Astrocyte (in vitro differentiated cells and primary cell): ENCODE measurements at regions not wholly inside any gene's neighbourhood (a gene's known extent, or its start where the extent isn't known, plus 50 kb on each side); places are given as distances from the start of the nearest gene placed in this dataset.

Source experiments
- EZH2 ChIP-seq: IDR thresholded peaks from 2 replicates; pipeline ENCODE4 v1.6.1; 2012; ENCODE audit warnings: mild to moderate bottlenecking, low read length, inconsistent platforms; ENCODE audit not compliant: insufficient read depth
- TF ChIP-seq, protein P1 (sequence below): IDR thresholded peaks from 2 replicates; pipeline ENCODE4 v1.5.1; 2011; ENCODE audit warnings: low read depth, mild to moderate bottlenecking, inconsistent platforms, low read length, moderate library complexity; ENCODE audit not compliant: insufficient read depth

GRCh38 chr18:73707035-73707434 is 440.6 kb downstream of the FBXO15 start:
- TF ChIP-seq, protein P1, sequence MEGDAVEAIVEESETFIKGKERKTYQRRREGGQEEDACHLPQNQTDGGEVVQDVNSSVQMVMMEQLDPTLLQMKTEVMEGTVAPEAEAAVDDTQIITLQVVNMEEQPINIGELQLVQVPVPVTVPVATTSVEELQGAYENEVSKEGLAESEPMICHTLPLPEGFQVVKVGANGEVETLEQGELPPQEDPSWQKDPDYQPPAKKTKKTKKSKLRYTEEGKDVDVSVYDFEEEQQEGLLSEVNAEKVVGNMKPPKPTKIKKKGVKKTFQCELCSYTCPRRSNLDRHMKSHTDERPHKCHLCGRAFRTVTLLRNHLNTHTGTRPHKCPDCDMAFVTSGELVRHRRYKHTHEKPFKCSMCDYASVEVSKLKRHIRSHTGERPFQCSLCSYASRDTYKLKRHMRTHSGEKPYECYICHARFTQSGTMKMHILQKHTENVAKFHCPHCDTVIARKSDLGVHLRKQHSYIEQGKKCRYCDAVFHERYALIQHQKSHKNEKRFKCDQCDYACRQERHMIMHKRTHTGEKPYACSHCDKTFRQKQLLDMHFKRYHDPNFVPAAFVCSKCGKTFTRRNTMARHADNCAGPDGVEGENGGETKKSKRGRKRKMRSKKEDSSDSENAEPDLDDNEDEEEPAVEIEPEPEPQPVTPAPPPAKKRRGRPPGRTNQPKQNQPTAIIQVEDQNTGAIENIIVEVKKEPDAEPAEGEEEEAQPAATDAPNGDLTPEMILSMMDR: no peak
- no peak for TF ChIP-seq EZH2
